ENCODE measurements at regions not wholly inside any gene's neighbourhood (a gene's known extent, or its start where the extent isn't known, plus 50 kb on each side); places are given as distances from the start of the nearest gene placed in this dataset.

GRCh38 chr12:94909663-94910062, 93.8 kb downstream of the NDUFA12 start:
- TF ChIP-seq EZH2 (IDR thresholded peaks at IDR 0.05) (no peak), POLR2AphosphoS5 (IDR thresholded peaks at IDR 0.05; ENCODE audit: borderline replicate concordance, low read depth, low read length) (no peak), FOXP2 (optimal IDR thresholded peaks at IDR 0.05; ENCODE audit: control extremely low read depth, extremely low read length, insufficient read depth) (no peak)

Data from SK-N-MC (cell line).